ENCODE measurements at regions not wholly inside any gene's neighbourhood (a gene's known extent, or its start where the extent isn't known, plus 50 kb on each side); places are given as distances from the start of the nearest gene placed in this dataset.
A peak's percentile ranks its signal among the peaks of the same experiment; 100 is the strongest.

- H3K4me3 Mint-ChIP-seq (ENCODE audit: low read depth, unreplicated experiment), result no peak overlapping the region
- CTCF ChIA-PET, result no interaction called here
- no TSS peak for BruUV-seq (replicated peaks)
- no peak for TF ChIP-seq CTCF (IDR thresholded peaks at IDR 0.05; ENCODE audit: unreplicated experiment)
- no peak for DNase-seq
- H3K36me3 Mint-ChIP-seq (ENCODE audit: insufficient read depth, unreplicated experiment), result no peaks in the 10 kb centered on the region
- no peaks in the 10 kb centered on the region for H3K9me3 Mint-ChIP-seq (ENCODE audit: low read depth, unreplicated experiment)
- peaks cover 82% of the 10 kb centered on the region for H3K27me3 Mint-ChIP-seq (ENCODE audit: unreplicated experiment)
- intact Hi-C loops (cut with micrococcal nuclease; ENCODE audit: unreplicated experiment), result loop anchor here (10.0 kb wide), 1 partner anchor 195 kb away; no protein-coding TSS in a partner anchor
- no peaks in the 10 kb centered on the region for H3K4me1 Mint-ChIP-seq (ENCODE audit: low read depth, unreplicated experiment)
- no peak overlapping the region for H3K27ac Mint-ChIP-seq (ENCODE audit: unreplicated experiment)
These were observed 69.6 kb upstream of the CCDC167 start for GRCh38 chr6:37569317-37569716.

- H3K27me3 Mint-ChIP-seq (ENCODE audit: unreplicated experiment), result peaks cover 91% of the 10 kb centered on the region
- DNase-seq, result no peak
- H3K4me1 Mint-ChIP-seq (ENCODE audit: low read depth, unreplicated experiment), result no peaks in the 10 kb centered on the region
- no peaks in the 10 kb centered on the region for H3K9me3 Mint-ChIP-seq (ENCODE audit: low read depth, unreplicated experiment)
- intact Hi-C loops (cut with micrococcal nuclease; ENCODE audit: unreplicated experiment), result loop anchor here (1.0 to 10.0 kb wide), 2 partner anchors 125 to 192 kb away; no protein-coding TSS in a partner anchor
- H3K4me3 Mint-ChIP-seq (ENCODE audit: low read depth, unreplicated experiment), result no peak overlapping the region
- H3K36me3 Mint-ChIP-seq (ENCODE audit: insufficient read depth, unreplicated experiment), result no peaks in the 10 kb centered on the region
- no peak for TF ChIP-seq CTCF (IDR thresholded peaks at IDR 0.05; ENCODE audit: unreplicated experiment)
- no TSS peak for BruUV-seq (replicated peaks)
- H3K27ac Mint-ChIP-seq (ENCODE audit: unreplicated experiment), result no peak overlapping the region
- CTCF ChIA-PET, result interaction anchor here (0.8 kb wide), 1 partner anchor 19 kb away, joined by 3 read pairs; no protein-coding TSS in a partner anchor
These were observed 67.3 kb upstream of the CCDC167 start for GRCh38 chr6:37566950-37567349.

- Mint-ChIP-seq H3K27me3 (ENCODE audit: unreplicated experiment) (peaks cover 89% of the 10 kb centered on the region), H3K27ac (ENCODE audit: unreplicated experiment) (no peak overlapping the region)
These were observed 66.6 kb upstream of the CCDC167 start for GRCh38 chr6:37566111-37566949.

More at GRCh38 chr6:37566111-37566949, 66.6 kb upstream of the CCDC167 start:
- intact Hi-C loops (cut with micrococcal nuclease; ENCODE audit: unreplicated experiment), result loop anchor here (1.0 to 10.0 kb wide), 2 partner anchors 126 to 192 kb away; no protein-coding TSS in a partner anchor
- CTCF ChIA-PET, result interaction anchor here (0.8 to 1.9 kb wide), 6 partner anchors 16 to 81 kb away, joined by 3 to 16 read pairs (median 4); partner anchors contain the start of gene CCDC167
- peak; percentile 96 for TF ChIP-seq CTCF (IDR thresholded peaks at IDR 0.05; ENCODE audit: unreplicated experiment)
- Mint-ChIP-seq H3K9me3 (ENCODE audit: low read depth, unreplicated experiment) (no peaks in the 10 kb centered on the region), H3K36me3 (ENCODE audit: insufficient read depth, unreplicated experiment) (no peaks in the 10 kb centered on the region), H3K4me1 (ENCODE audit: low read depth, unreplicated experiment) (no peaks in the 10 kb centered on the region), H3K4me3 (ENCODE audit: low read depth, unreplicated experiment) (no peak overlapping the region)
- BruUV-seq (replicated peaks), result no TSS peak
- peak; percentile 81 for DNase-seq

All from Calu3 (cell line).